SK-N-SH (cell line): ENCODE measurements at regions not wholly inside any gene's neighbourhood (a gene's known extent, or its start where the extent isn't known, plus 50 kb on each side); places are given as distances from the start of the nearest gene placed in this dataset.
A peak's percentile ranks its signal among the peaks of the same experiment; 100 is the strongest.

Source experiments
- CTCF ChIA-PET: fragments of 300-600, 350-600 bp; formaldehyde crosslinking; extraction: SDS; loops from one replicate; lab custom pipeline; 2021; lab: Yijun Ruan, JAX
- POLR2A ChIA-PET: fragments of 350-600 bp; sonication (Branson Sonifier 250); formaldehyde crosslinking; extraction: SDS; loops from one replicate; lab custom pipeline; 2020; ENCODE audit warnings: antibody characterized with exemption, inconsistent platforms; lab: Yijun Ruan, JAX
- DNase-seq: peaks from one replicate; pipeline ENCODE4 v3.0.0; 2012
- H2AFZ ChIP-seq: fragments of 200-600 bp; sonication (generic); 2 replicates; pipeline ENCODE4 v1.8.1; 2016; ENCODE audit warnings: antibody characterized with exemption, mild to moderate bottlenecking, low read depth
- H3F3A ChIP-seq: fragments of 200-600 bp; sonication (generic); replicated peaks from 2 replicates; pipeline ENCODE3; 2016; ENCODE audit warnings: antibody characterized with exemption, mild to moderate bottlenecking; ENCODE audit not compliant: insufficient read depth
- H3K27ac ChIP-seq, 2 experiments: fragments of 200-500 bp in 1 of 2; fragments of 200-600 bp in 1 of 2; sonication (Bioruptor generic) in 1 of 2; sonication (generic), shearing (Covaris generic) in 1 of 2; 2 replicates each; pipeline versions ENCODE4 v1.5.1 to v1.6.1; 2014 to 2016; ENCODE audit warnings: low read depth in 2 of 2, inconsistent platforms in 1 of 2, low read length in 1 of 2, mild to moderate bottlenecking in 1 of 2, mixed read lengths in 1 of 2
- H3K27me3 ChIP-seq: fragments of 200-600 bp; sonication (generic), shearing (Covaris generic); 2 replicates; pipeline ENCODE4 v1.6.1; 2016; ENCODE audit warnings: mixed run types; ENCODE audit not compliant: insufficient read depth
- H3K36me3 ChIP-seq, 2 experiments: fragments of 200-500 bp in 1 of 2; fragments of 200-600 bp in 1 of 2; sonication (Bioruptor generic) in 1 of 2; sonication (generic) in 1 of 2; replicated peaks in 1 of 2; 2 replicates each; pipeline versions ENCODE3 to v1.5.1; 2014 to 2016; ENCODE audit warnings: low read length in 1 of 2, mild to moderate bottlenecking in 1 of 2; ENCODE audit not compliant: insufficient read depth in 2 of 2, control insufficient read depth in 1 of 2
- H3K4me1 ChIP-seq, 2 experiments: fragments of 200-500 bp in 1 of 2; fragments of 200-600 bp in 1 of 2; sonication (Bioruptor generic) in 1 of 2; sonication (generic), shearing (Covaris generic) in 1 of 2; 2 replicates each; pipeline versions ENCODE4 v1.5.1 to v1.6.1; 2014 to 2016; ENCODE audit warnings: low read depth in 1 of 2, low read length in 1 of 2, mixed run types in 1 of 2; ENCODE audit not compliant: insufficient read depth in 2 of 2, control insufficient read depth in 1 of 2
- H3K4me2 ChIP-seq: fragments of 200-600 bp; sonication (generic), shearing (Covaris generic); 2 replicates; pipeline ENCODE4 v1.6.1; 2017; ENCODE audit warnings: mixed run types
- H3K4me3 ChIP-seq, 2 experiments: fragments of 200-500 bp in 1 of 2; fragments of 200-600 bp in 1 of 2; sonication (Bioruptor generic) in 1 of 2; sonication (generic), shearing (Covaris generic) in 1 of 2; 2 replicates each; pipeline versions ENCODE4 v1.5.1 to v1.8.1; 2014 to 2016; ENCODE audit warnings: low read depth in 2 of 2, inconsistent platforms in 1 of 2, low read length in 1 of 2, mild to moderate bottlenecking in 1 of 2, mixed read lengths in 1 of 2, moderate library complexity in 1 of 2
- H3K79me2 ChIP-seq: fragments of 200-600 bp; sonication (generic); 2 replicates; pipeline ENCODE4 v1.8.1; 2017; ENCODE audit warnings: mild to moderate bottlenecking; ENCODE audit not compliant: insufficient read depth
- H3K9ac ChIP-seq: fragments of 200-600 bp; sonication (generic); 2 replicates; pipeline ENCODE4 v1.6.1; 2017; ENCODE audit warnings: mixed run types
- H3K9me2 ChIP-seq: fragments of 200-600 bp; sonication (generic); 2 replicates; pipeline ENCODE4 v1.6.1; 2017; ENCODE audit warnings: mixed run types
- H3K9me3 ChIP-seq: fragments of 200-600 bp; sonication (generic); 2 replicates; pipeline ENCODE4 v1.6.1; 2017; ENCODE audit warnings: mixed run types, mild to moderate bottlenecking, moderate library complexity
- H4K20me1 ChIP-seq: fragments of 200-600 bp; sonication (generic); 2 replicates; pipeline ENCODE4 v1.6.1; 2017; ENCODE audit warnings: mild to moderate bottlenecking, mixed run types; ENCODE audit not compliant: insufficient read depth
- CHD2 ChIP-seq: fragments of 150-350 bp; IDR thresholded peaks from 2 replicates; pipeline ENCODE4 v1.6.1; 2018; ENCODE audit warnings: low read length; ENCODE audit not compliant: partially characterized antibody
- CTCF ChIP-seq: fragments of 200-600 bp; sonication (generic); IDR thresholded peaks from 2 replicates; pipeline ENCODE4 v1.6.1; 2017; ENCODE audit warnings: antibody characterized with exemption, mild to moderate bottlenecking, moderate library complexity
- ELF1 ChIP-seq: IDR thresholded peaks from 2 replicates; pipeline ENCODE4 v1.4.0; 2012
- EZH2phosphoT487 ChIP-seq: fragments of 200-600 bp; sonication (generic); IDR thresholded peaks from 2 replicates; pipeline ENCODE4 v1.6.1; 2017; ENCODE audit warnings: low read depth, mixed run types, mild to moderate bottlenecking, antibody characterized with exemption, moderate library complexity, borderline replicate concordance
- FOSL2 ChIP-seq: IDR thresholded peaks from 2 replicates; pipeline ENCODE4 v1.4.0; 2012; ENCODE audit warnings: low read depth, mild to moderate bottlenecking, moderate library complexity, borderline replicate concordance
- GABPA ChIP-seq: IDR thresholded peaks from 2 replicates; pipeline ENCODE4 v1.4.0; 2012; ENCODE audit warnings: low read depth, mild to moderate bottlenecking
- JUND ChIP-seq: IDR thresholded peaks from 2 replicates; pipeline ENCODE4 v1.4.0; 2012
- MAX ChIP-seq: IDR thresholded peaks from 2 replicates; pipeline ENCODE4 v1.4.0; 2012; ENCODE audit warnings: low read depth
- MEF2A ChIP-seq: IDR thresholded peaks from 2 replicates; pipeline ENCODE4 v1.4.0; 2012; ENCODE audit warnings: low read depth, borderline replicate concordance
- MXI1 ChIP-seq: IDR thresholded peaks from 2 replicates; pipeline ENCODE4 v1.6.1; 2012; ENCODE audit warnings: mild to moderate bottlenecking, low read depth, low read length, improper control_type of control experiment
- NFIC ChIP-seq: IDR thresholded peaks from 2 replicates; pipeline ENCODE4 v1.4.0; 2012; ENCODE audit warnings: borderline replicate concordance
- RAD21 ChIP-seq: IDR thresholded peaks from 2 replicates; pipeline ENCODE4 v1.6.1; 2012; ENCODE audit warnings: mild to moderate bottlenecking, low read length
- RCOR1 ChIP-seq: fragments of 150-350 bp; IDR thresholded peaks from 2 replicates; pipeline ENCODE4 v1.6.1; 2017; ENCODE audit warnings: antibody characterized with exemption, low read length
- SIN3A ChIP-seq: IDR thresholded peaks from 2 replicates; pipeline ENCODE4 v1.6.1; 2012; ENCODE audit warnings: low read depth, mild to moderate bottlenecking, low read length, moderate library complexity, borderline replicate concordance
- TAF1 ChIP-seq: IDR thresholded peaks from 2 replicates; pipeline ENCODE4 v1.6.1; 2012; ENCODE audit warnings: low read depth, mild to moderate bottlenecking, low read length, moderate library complexity, borderline replicate concordance
- TCF12 ChIP-seq: IDR thresholded peaks from 2 replicates; pipeline ENCODE4 v1.4.0; 2012
- TEAD4 ChIP-seq: IDR thresholded peaks from 2 replicates; pipeline ENCODE4 v1.4.0; 2012; ENCODE audit warnings: mild to moderate bottlenecking, borderline replicate concordance; ENCODE audit not compliant: insufficient read depth
- USF1 ChIP-seq: IDR thresholded peaks from 2 replicates; pipeline ENCODE4 v1.4.0; 2012; ENCODE audit warnings: low read depth, borderline replicate concordance
- USF2 ChIP-seq: fragments of 150-350 bp; IDR thresholded peaks from 2 replicates; pipeline ENCODE4 v1.6.1; 2017; ENCODE audit warnings: antibody characterized with exemption, low read length, low read depth, borderline replicate concordance
- YY1 ChIP-seq: IDR thresholded peaks from 2 replicates; pipeline ENCODE4 v1.4.0; 2012; ENCODE audit warnings: low read depth, mild to moderate bottlenecking
- WGBS: methylation state at CpG from one replicate; pipeline ENCODE4 v1.1.6; 2017; ENCODE audit warnings: low lambda C conversion rate; 5-methylcytosine and 5-hydroxymethylcytosine counted together

- TF ChIP-seq RAD21 (peak; percentile 21; the same call in 1 of the 2 replicates), FOSL2 (no peak), RCOR1 (no peak)
- H3K27ac ChIP-seq: no peak overlapping the region
- no peak overlapping the region for H3K4me2 ChIP-seq
- no peak overlapping the region for H2AFZ ChIP-seq
- no peaks in the 10 kb centered on the region for H3K79me2 ChIP-seq
- H3K4me3 ChIP-seq: no peak overlapping the region
- H3K27me3 ChIP-seq: no peaks in the 10 kb centered on the region
- DNase-seq: no peak
- no peaks in the 10 kb centered on the region for H3F3A ChIP-seq
- ChIA-PET CTCF (no interaction called here), POLR2A (interaction anchor here (1.2 kb wide), 1 partner anchor 196 kb away, joined by 3 read pairs; no protein-coding TSS in a partner anchor)
- H3K9ac ChIP-seq: no peak overlapping the region
- H4K20me1 ChIP-seq: no peaks in the 10 kb centered on the region
- H3K36me3 ChIP-seq: no peaks in the 10 kb centered on the region
- H3K9me2 ChIP-seq: no peaks in the 10 kb centered on the region
- 20% methylated on average over 4 of the region's 4 CpGs for WGBS
- H3K9me3 ChIP-seq: no peaks in the 10 kb centered on the region
- no peaks in the 10 kb centered on the region for H3K4me1 ChIP-seq
Observed at GRCh38 chr12:16685107-16685506, 79.1 kb upstream of the LMO3 start.

- Histone ChIP-seq H3K9me2 (no peaks in the 10 kb centered on the region), H3K27me3 (no peaks in the 10 kb centered on the region), H3K9ac (no peak overlapping the region), H3K9me3 (no peaks in the 10 kb centered on the region), H2AFZ (no peak overlapping the region), H3K4me2 (no peak overlapping the region), H3F3A (no peaks in the 10 kb centered on the region), H3K27ac (no peak overlapping the region), H3K4me1 (no peaks in the 10 kb centered on the region), H3K79me2 (no peaks in the 10 kb centered on the region), H3K36me3 (no peaks in the 10 kb centered on the region), H4K20me1 (no peaks in the 10 kb centered on the region), H3K4me3 (no peak overlapping the region)
- ChIA-PET POLR2A (no interaction called here), CTCF (interaction anchor here (1.0 kb wide), 1 partner anchor 20 kb away, joined by 3 read pairs; no protein-coding TSS in a partner anchor)
- TF ChIP-seq TAF1 (no peak), NFIC (no peak), YY1 (no peak), USF1 (no peak), CHD2 (no peak), TEAD4 (no peak), EZH2phosphoT487 (no peak), USF2 (no peak), TCF12 (no peak), GABPA (no peak), CTCF (no peak), ELF1 (no peak), SIN3A (no peak), MXI1 (no peak), JUND (no peak), MAX (no peak), MEF2A (no peak)
- DNase-seq: no peak
Observed at GRCh38 chr12:16681196-16681595, 75.2 kb upstream of the LMO3 start.
